Bronchial epithelial cell (primary cell): ENCODE measurements at regions not wholly inside any gene's neighbourhood (a gene's known extent, or its start where the extent isn't known, plus 50 kb on each side); places are given as distances from the start of the nearest gene placed in this dataset.

Source experiments
- DNase-seq: peaks from one replicate; pipeline ENCODE4 v3.0.0-alpha.2; 2010; ENCODE audit warnings: low read depth
- FAIRE-seq: peaks from 2 replicates; lab custom pipeline; 2011; peaks lifted over from hg19 to GRCh38; lab: Jason Lieb, UNC
- H3K27me3 ChIP-seq: 2 replicates; pipeline ENCODE4 v1.5.1; 2011; ENCODE audit warnings: low read length; ENCODE audit not compliant: control insufficient read depth, insufficient read depth
- H3K36me3 ChIP-seq: 2 replicates; pipeline ENCODE4 v1.5.1; 2011; ENCODE audit warnings: low read length; ENCODE audit not compliant: control insufficient read depth, insufficient read depth
- H3K4me3 ChIP-seq: 2 replicates; pipeline ENCODE4 v1.5.1; 2011; ENCODE audit warnings: mild to moderate bottlenecking, low read depth, low read length, control low read depth
- TF ChIP-seq, protein P1 (sequence below): IDR thresholded peaks from 2 replicates; pipeline ENCODE4 v1.5.1; 2011; ENCODE audit warnings: mild to moderate bottlenecking, moderate library complexity, low read length, control low read depth, inconsistent platforms; ENCODE audit not compliant: insufficient read depth, severe bottlenecking

- DNase-seq, result no peak
- H3K4me3 ChIP-seq, result no peak overlapping the region
- H3K27me3 ChIP-seq, result peaks cover 6% of the 10 kb centered on the region
- no peaks in the 10 kb centered on the region for H3K36me3 ChIP-seq
- no peak for FAIRE-seq
- TF ChIP-seq, protein P1, sequence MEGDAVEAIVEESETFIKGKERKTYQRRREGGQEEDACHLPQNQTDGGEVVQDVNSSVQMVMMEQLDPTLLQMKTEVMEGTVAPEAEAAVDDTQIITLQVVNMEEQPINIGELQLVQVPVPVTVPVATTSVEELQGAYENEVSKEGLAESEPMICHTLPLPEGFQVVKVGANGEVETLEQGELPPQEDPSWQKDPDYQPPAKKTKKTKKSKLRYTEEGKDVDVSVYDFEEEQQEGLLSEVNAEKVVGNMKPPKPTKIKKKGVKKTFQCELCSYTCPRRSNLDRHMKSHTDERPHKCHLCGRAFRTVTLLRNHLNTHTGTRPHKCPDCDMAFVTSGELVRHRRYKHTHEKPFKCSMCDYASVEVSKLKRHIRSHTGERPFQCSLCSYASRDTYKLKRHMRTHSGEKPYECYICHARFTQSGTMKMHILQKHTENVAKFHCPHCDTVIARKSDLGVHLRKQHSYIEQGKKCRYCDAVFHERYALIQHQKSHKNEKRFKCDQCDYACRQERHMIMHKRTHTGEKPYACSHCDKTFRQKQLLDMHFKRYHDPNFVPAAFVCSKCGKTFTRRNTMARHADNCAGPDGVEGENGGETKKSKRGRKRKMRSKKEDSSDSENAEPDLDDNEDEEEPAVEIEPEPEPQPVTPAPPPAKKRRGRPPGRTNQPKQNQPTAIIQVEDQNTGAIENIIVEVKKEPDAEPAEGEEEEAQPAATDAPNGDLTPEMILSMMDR, result no peak
Measured at GRCh38 chr15:79213650-79214049, 68.9 kb upstream of the ANKRD34C start.

DNA sequence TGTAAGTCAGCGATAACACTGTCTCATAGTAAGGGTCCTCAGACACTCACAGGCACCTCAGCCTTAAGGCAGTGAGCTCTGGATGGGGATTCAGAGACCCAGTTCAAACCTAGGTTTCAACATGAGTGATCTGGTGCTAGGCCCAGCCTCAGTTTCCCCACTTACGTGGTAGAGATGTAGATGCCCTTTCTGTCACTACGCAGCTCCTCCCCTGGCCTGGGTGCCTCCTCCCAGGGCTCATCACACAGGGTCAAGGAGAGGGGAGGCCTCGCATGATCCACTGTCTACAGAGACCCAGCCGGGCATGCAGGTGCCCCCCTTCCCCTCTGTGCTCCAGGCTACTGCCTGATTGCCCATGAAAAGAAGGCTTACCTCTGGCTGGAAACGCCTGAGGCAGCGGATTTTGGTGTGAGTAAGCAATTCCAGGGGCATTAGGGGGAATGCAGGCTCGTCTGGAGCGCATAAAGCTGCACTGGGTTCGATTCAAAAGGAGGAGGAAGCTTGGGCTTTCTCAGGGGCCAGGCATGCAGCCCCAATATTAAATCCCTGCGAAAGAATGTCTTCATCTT, 69.8 kb upstream of the ANKRD34C start:
- TF ChIP-seq, protein P1, result no peak
- DNase-seq (no peak), FAIRE-seq (no peak)
- H3K4me3 ChIP-seq, result no peak overlapping the region
- H3K36me3 ChIP-seq, result no peaks in the 10 kb centered on the region
- peaks cover 6% of the 10 kb centered on the region for H3K27me3 ChIP-seq

DNA sequence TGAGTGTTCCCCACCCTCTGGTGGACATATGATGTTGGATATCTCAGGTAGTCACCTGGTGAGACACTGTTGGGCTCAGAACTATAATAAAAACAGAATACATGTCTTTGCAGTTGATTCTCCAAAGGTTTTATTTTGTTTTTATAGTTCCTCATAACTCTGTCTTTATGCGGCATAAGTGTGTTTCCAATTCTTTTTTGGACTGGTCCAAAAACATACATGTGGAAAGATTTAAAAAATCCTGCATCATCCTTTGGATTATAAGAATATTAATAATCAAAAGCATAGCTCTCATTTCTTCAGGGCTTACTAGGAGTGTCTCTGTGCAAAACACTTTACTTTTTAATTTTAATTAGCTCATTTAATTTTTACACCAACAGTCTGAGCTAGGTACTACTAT, 71.0 kb upstream of the ANKRD34C start:
- FAIRE-seq (no peak), DNase-seq (no peak)
- TF ChIP-seq, protein P1, result no peak
- Histone ChIP-seq H3K4me3 (no peak overlapping the region), H3K27me3 (peaks cover 6% of the 10 kb centered on the region), H3K36me3 (no peaks in the 10 kb centered on the region)

DNA sequence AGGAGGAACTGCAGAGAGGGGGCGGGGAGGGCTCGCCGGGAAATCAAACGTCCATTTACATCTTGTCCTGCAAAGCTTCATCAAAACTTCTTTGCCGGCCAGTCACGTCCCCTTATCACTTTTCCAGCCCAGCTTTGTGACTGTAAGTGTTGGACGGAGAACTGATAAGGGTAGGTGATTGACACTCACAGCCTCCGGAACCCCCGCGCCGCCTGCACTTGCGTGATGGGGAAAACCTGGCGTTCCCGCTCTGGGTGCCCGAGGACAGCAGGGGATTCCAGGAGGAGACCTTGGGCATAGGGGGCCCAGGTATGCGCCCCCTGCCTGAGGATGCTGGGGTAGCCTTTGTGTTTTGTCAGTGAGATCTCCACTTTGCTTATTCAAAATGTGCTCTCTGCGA, 72.8 kb upstream of the ANKRD34C start:
- DNase-seq (no peak), FAIRE-seq (no peak)
- Histone ChIP-seq H3K4me3 (no peak overlapping the region), H3K36me3 (no peaks in the 10 kb centered on the region), H3K27me3 (peaks cover 6% of the 10 kb centered on the region)
- TF ChIP-seq, protein P1, result no peak

DNA sequence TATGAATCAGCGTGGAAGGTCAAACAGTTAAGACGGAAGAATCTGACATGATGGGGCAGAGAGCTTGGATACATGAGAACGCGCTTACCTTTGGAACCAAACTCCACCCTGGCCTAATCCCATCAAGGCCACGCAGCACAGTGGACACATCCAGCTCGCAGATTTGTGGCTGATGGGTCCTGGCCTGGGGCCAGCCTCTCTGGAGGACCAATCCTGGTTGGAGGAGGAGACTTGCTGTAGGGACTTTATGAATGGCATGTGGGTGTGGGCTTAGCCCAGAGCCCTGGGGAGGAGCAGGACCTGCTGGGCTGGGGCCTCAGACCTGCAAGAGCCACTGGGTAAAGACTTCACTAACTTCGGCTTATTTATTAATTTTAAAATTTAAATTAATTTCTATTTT, 73.4 kb upstream of the ANKRD34C start:
- DNase-seq (no peak), FAIRE-seq (no peak)
- Histone ChIP-seq H3K36me3 (no peaks in the 10 kb centered on the region), H3K4me3 (no peak overlapping the region), H3K27me3 (peaks cover 6% of the 10 kb centered on the region)
- TF ChIP-seq, protein P1, result no peak

DNA sequence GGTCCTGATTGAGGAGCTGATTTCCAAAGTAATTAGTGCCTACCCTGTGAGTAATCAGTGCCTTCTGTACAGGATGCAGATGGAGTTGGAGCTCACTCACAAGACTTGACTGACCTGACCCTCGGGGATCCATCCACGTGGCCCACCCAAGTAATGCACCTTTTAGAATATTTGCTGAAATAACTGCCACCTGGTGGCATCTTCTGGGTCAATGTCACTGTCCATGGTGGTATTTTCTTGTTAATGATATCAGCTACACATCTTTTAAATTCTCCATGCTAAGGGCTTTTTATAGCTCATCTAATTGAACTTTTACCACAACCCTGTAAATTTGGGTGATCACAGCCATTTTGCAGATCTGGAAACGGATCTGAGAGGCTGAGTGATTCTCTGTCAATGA, 74.3 kb upstream of the ANKRD34C start:
- DNase-seq, result no peak
- no peak overlapping the region for H3K4me3 ChIP-seq
- no peaks in the 10 kb centered on the region for H3K36me3 ChIP-seq
- H3K27me3 ChIP-seq, result peaks cover 6% of the 10 kb centered on the region
- FAIRE-seq, result no peak
- TF ChIP-seq, protein P1, result no peak
